Upper lobe of right lung (tissue), 1 donor: ENCODE measurements at regions not wholly inside any gene's neighbourhood (a gene's known extent, or its start where the extent isn't known, plus 50 kb on each side); places are given as distances from the start of the nearest gene placed in this dataset.

Source experiments
- ATAC-seq: fragments of 200-7000 bp; cut with Tn5 transposase; one replicate; pipeline ENCODE4 v1.9.1; 2020; ENCODE audit warnings: mild to moderate bottlenecking, moderate library complexity
- DNase-seq: peaks from one replicate; pipeline ENCODE4 v3.0.0-alpha.2; 2020
- H3K27ac ChIP-seq: fragments of 200-600 bp; one replicate; pipeline ENCODE4 v1.8.0; 2022
- H3K27me3 ChIP-seq: fragments of 200-600 bp; one replicate; pipeline ENCODE4 v1.8.0; 2022; ENCODE audit warnings: mild to moderate bottlenecking
- H3K36me3 ChIP-seq: fragments of 200-600 bp; one replicate; pipeline ENCODE4 v1.8.0; 2022
- H3K4me1 ChIP-seq: fragments of 200-600 bp; one replicate; pipeline ENCODE4 v1.8.0; 2022
- H3K4me3 ChIP-seq: fragments of 200-600 bp; one replicate; pipeline ENCODE4 v1.8.0; 2022; ENCODE audit warnings: mild to moderate bottlenecking
- H3K9me3 ChIP-seq: fragments of 200-600 bp; one replicate; pipeline ENCODE4 v1.8.0; 2022
- CTCF ChIP-seq: fragments of 200-600 bp; IDR thresholded peaks from one replicate; pipeline ENCODE4 v1.8.0; 2022; ENCODE audit warnings: antibody characterized with exemption
- intact Hi-C: fragments of 100-400 bp; cut with DNase I; formaldehyde crosslinking; loops from one replicate; pipeline ENCODE4 v1.11.0; 2022
- donor health status: DM: no; HTN: yes; CAD: no; lungs with severe emphysema.

- H3K9me3 ChIP-seq: no peaks in the 10 kb centered on the region
- no peaks in the 10 kb centered on the region for H3K36me3 ChIP-seq
- intact Hi-C loops: no loop called here
- H3K4me3 ChIP-seq: no peak overlapping the region
- H3K27ac ChIP-seq: no peak overlapping the region
- ATAC-seq (no peak), DNase-seq (no peak)
- no peak for TF ChIP-seq CTCF
- peaks cover 14% of the 10 kb centered on the region for H3K27me3 ChIP-seq
- no peaks in the 10 kb centered on the region for H3K4me1 ChIP-seq
These were observed 240.6 kb downstream of the RBM19 start for GRCh38 chr12:113725557-113725876.

GRCh38 chr12:113724794-113725556 lies 241.2 kb downstream of the RBM19 start:
- H3K27me3 ChIP-seq: peaks cover 14% of the 10 kb centered on the region
- H3K36me3 ChIP-seq: no peaks in the 10 kb centered on the region
- H3K27ac ChIP-seq: no peak overlapping the region
- no peak overlapping the region for H3K4me3 ChIP-seq
- ATAC-seq: peak; percentile 18
- TF ChIP-seq CTCF: no peak
- H3K4me1 ChIP-seq: no peaks in the 10 kb centered on the region
- no peaks in the 10 kb centered on the region for H3K9me3 ChIP-seq
- DNase-seq: no peak
- intact Hi-C loops: no loop called here

DNA sequence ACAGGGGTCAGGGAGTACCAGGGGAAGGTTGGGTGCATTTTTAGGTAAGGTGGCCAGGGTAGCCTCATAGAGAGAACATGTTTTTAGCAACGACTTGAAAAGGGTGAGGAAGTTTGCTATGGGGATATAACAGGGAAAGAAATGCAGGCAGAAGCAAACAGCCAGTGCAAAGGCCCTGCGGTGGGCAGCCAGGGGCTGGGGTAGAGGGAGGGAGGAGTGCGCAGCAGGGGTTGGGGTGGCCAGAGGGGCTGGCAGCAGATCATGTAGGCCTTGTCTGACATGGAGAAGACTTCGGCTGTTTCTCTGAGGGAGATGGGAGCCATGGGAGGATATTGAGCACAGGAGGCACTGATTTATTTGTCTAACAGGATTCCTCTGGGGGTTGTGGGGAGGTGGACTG lies 242.5 kb downstream of the RBM19 start:
- DNase-seq: no peak
- peaks cover 14% of the 10 kb centered on the region for H3K27me3 ChIP-seq
- no peak overlapping the region for H3K4me3 ChIP-seq
- no peak overlapping the region for H3K27ac ChIP-seq
- H3K4me1 ChIP-seq: no peaks in the 10 kb centered on the region
- intact Hi-C loops: no loop called here
- no peaks in the 10 kb centered on the region for H3K9me3 ChIP-seq
- no peak for ATAC-seq
- no peak for TF ChIP-seq CTCF
- H3K36me3 ChIP-seq: no peaks in the 10 kb centered on the region

GRCh38 chr12:113722747-113723146 lies 243.4 kb downstream of the RBM19 start:
- peaks cover 14% of the 10 kb centered on the region for H3K27me3 ChIP-seq
- H3K27ac ChIP-seq: no peak overlapping the region
- intact Hi-C loops: no loop called here
- no peak for ATAC-seq
- H3K4me3 ChIP-seq: no peak overlapping the region
- no peaks in the 10 kb centered on the region for H3K36me3 ChIP-seq
- H3K4me1 ChIP-seq: no peaks in the 10 kb centered on the region
- H3K9me3 ChIP-seq: no peaks in the 10 kb centered on the region
- no peak for DNase-seq
- TF ChIP-seq CTCF: no peak

GRCh38 chr12:113720629-113721028 lies 245.5 kb downstream of the RBM19 start:
- no peak overlapping the region for H3K4me3 ChIP-seq
- H3K9me3 ChIP-seq: no peaks in the 10 kb centered on the region
- no peak for DNase-seq
- no peak overlapping the region for H3K27ac ChIP-seq
- ATAC-seq: no peak
- intact Hi-C loops: no loop called here
- peaks cover 4% of the 10 kb centered on the region for H3K27me3 ChIP-seq
- no peaks in the 10 kb centered on the region for H3K36me3 ChIP-seq
- no peak for TF ChIP-seq CTCF
- no peaks in the 10 kb centered on the region for H3K4me1 ChIP-seq
